Loucy (cell line): ENCODE measurements at regions not wholly inside any gene's neighbourhood (a gene's known extent, or its start where the extent isn't known, plus 50 kb on each side); places are given as distances from the start of the nearest gene placed in this dataset.

Experiments
- H2AFZ ChIP-seq: fragments of 200-600 bp; sonication (generic); 2 replicates; pipeline ENCODE4 v1.6.0; 2016; ENCODE audit warnings: antibody characterized with exemption, mild to moderate bottlenecking, low read length, moderate library complexity
- H3F3A ChIP-seq: fragments of 200-600 bp; 2 replicates; pipeline ENCODE4 v1.6.0; 2016; ENCODE audit warnings: antibody characterized with exemption, low read depth, mild to moderate bottlenecking
- H3K27me3 ChIP-seq: fragments of 200-600 bp; sonication (generic); 2 replicates; pipeline ENCODE4 v1.6.1; 2014; ENCODE audit warnings: low read length, mild to moderate bottlenecking; ENCODE audit not compliant: insufficient read depth, poor library complexity, severe bottlenecking
- H3K36me3 ChIP-seq: fragments of 200-600 bp; sonication (generic); 2 replicates; pipeline ENCODE4 v1.6.1; 2016; ENCODE audit warnings: low read length; ENCODE audit not compliant: insufficient read depth
- H3K4me1 ChIP-seq: fragments of 200-600 bp; sonication (generic); 2 replicates; pipeline ENCODE4 v1.5.1; 2014; ENCODE audit warnings: low read length, mild to moderate bottlenecking; ENCODE audit not compliant: insufficient read depth, poor library complexity, severe bottlenecking
- H3K4me2 ChIP-seq: fragments of 200-600 bp; sonication (generic); 2 replicates; pipeline ENCODE4 v1.6.0; 2014; ENCODE audit warnings: antibody characterized with exemption, low read length, low read depth, mild to moderate bottlenecking; ENCODE audit not compliant: poor library complexity, severe bottlenecking
- H3K4me3 ChIP-seq: fragments of 200-600 bp; sonication (generic); 2 replicates; pipeline ENCODE4 v1.5.1; 2014; ENCODE audit warnings: low read length, mild to moderate bottlenecking, mixed read lengths; ENCODE audit not compliant: poor library complexity, severe bottlenecking
- H3K79me2 ChIP-seq: fragments of 200-600 bp; sonication (generic); 2 replicates; pipeline ENCODE4 v1.6.1; 2014; ENCODE audit warnings: low read length; ENCODE audit not compliant: insufficient read depth
- H3K9ac ChIP-seq: fragments of 200-600 bp; sonication (generic); 2 replicates; pipeline ENCODE4 v1.6.0; 2014; ENCODE audit warnings: mild to moderate bottlenecking, low read depth, low read length, moderate library complexity; ENCODE audit not compliant: poor library complexity, severe bottlenecking
- H3K9me2 ChIP-seq: fragments of 200-600 bp; sonication (generic); replicated peaks from 2 replicates; pipeline ENCODE4 v1.6.1; 2016; ENCODE audit warnings: low read depth, low read length, mixed read lengths
- H3K9me3 ChIP-seq: fragments of 200-600 bp; sonication (generic); 2 replicates; pipeline ENCODE4 v1.6.1; 2014; ENCODE audit warnings: mild to moderate bottlenecking, antibody characterized with exemption, low read length, low read depth; ENCODE audit not compliant: insufficient read depth
- H4K20me1 ChIP-seq: fragments of 200-600 bp; sonication (generic); 2 replicates; pipeline ENCODE4 v1.6.0; 2014; ENCODE audit warnings: antibody characterized with exemption, low read length, mild to moderate bottlenecking; ENCODE audit not compliant: insufficient read depth, poor library complexity, severe bottlenecking
- EZH2phosphoT487 ChIP-seq: fragments of 200-600 bp; IDR thresholded peaks from 2 replicates; pipeline ENCODE4 v1.6.1; 2018; ENCODE audit warnings: antibody characterized with exemption, mild to moderate bottlenecking, moderate library complexity, borderline replicate concordance
- TF ChIP-seq, protein P1 (sequence below): fragments of 200-600 bp; sonication (generic); conservative IDR thresholded peaks from 2 replicates; pipeline ENCODE4 v1.5.1; 2014; ENCODE audit warnings: mild to moderate bottlenecking, antibody characterized with exemption, low read length

DNA sequence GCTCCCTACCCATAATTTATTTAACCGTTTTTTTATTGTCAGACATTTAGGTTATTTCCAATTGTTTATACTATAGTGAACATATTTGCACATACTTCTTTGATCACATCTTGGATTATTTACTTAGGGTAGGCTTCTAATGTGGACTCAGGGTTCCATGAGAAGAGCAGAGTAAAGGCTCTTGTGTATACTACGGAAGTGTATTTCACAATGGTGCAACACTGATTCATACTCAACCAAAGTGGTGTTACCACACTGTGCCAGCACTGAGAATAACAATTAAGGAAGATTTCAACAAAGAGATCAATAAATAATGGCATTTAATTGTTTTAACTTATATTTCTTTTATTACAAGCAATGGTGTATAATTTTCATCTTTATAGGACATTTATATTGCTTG is 251.2 kb downstream of the ZNF326 start:
- no peak overlapping the region for H2AFZ ChIP-seq
- no peaks in the 10 kb centered on the region for H3K27me3 ChIP-seq
- TF ChIP-seq, protein P1, sequence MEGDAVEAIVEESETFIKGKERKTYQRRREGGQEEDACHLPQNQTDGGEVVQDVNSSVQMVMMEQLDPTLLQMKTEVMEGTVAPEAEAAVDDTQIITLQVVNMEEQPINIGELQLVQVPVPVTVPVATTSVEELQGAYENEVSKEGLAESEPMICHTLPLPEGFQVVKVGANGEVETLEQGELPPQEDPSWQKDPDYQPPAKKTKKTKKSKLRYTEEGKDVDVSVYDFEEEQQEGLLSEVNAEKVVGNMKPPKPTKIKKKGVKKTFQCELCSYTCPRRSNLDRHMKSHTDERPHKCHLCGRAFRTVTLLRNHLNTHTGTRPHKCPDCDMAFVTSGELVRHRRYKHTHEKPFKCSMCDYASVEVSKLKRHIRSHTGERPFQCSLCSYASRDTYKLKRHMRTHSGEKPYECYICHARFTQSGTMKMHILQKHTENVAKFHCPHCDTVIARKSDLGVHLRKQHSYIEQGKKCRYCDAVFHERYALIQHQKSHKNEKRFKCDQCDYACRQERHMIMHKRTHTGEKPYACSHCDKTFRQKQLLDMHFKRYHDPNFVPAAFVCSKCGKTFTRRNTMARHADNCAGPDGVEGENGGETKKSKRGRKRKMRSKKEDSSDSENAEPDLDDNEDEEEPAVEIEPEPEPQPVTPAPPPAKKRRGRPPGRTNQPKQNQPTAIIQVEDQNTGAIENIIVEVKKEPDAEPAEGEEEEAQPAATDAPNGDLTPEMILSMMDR = no peak
- TF ChIP-seq EZH2phosphoT487 = no peak
- H4K20me1 ChIP-seq = no peaks in the 10 kb centered on the region
- no peak overlapping the region for H3K4me2 ChIP-seq
- no peaks in the 10 kb centered on the region for H3K36me3 ChIP-seq
- no peaks in the 10 kb centered on the region for H3K79me2 ChIP-seq
- no peaks in the 10 kb centered on the region for H3K9me2 ChIP-seq
- H3K4me3 ChIP-seq = no peak overlapping the region
- H3F3A ChIP-seq = no peaks in the 10 kb centered on the region
- H3K9me3 ChIP-seq = no peaks in the 10 kb centered on the region
- no peaks in the 10 kb centered on the region for H3K4me1 ChIP-seq
- no peak overlapping the region for H3K9ac ChIP-seq

DNA sequence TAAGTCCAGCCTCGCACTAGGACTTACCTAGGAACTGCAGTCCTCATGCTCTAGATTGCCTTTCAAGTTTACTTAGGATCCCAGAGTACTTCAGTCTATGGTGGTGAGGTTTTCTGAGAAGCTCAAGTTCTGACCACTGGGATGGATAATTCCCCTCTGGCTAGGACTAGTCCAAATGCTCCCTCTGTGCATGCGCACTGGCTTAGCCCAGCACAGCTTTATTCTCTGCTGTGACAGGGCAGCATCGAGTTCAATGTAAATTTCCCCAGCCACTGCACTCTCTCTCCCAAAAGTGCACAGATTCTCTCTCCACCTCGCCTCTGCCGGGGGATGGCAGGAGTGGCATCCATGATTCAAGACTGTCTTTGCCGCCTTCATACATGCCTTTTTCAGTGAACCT is 241.6 kb downstream of the ZNF326 start:
- Histone ChIP-seq H4K20me1 (no peaks in the 10 kb centered on the region), H3K9me3 (no peaks in the 10 kb centered on the region), H3K36me3 (no peaks in the 10 kb centered on the region), H3K4me1 (no peaks in the 10 kb centered on the region), H3K9ac (no peak overlapping the region), H3K27me3 (no peaks in the 10 kb centered on the region), H3F3A (no peaks in the 10 kb centered on the region), H3K79me2 (no peaks in the 10 kb centered on the region), H2AFZ (no peak overlapping the region), H3K9me2 (no peaks in the 10 kb centered on the region), H3K4me2 (no peak overlapping the region), H3K4me3 (no peak overlapping the region)
- TF ChIP-seq EZH2phosphoT487 = no peak
- TF ChIP-seq, protein P1 = no peak

DNA sequence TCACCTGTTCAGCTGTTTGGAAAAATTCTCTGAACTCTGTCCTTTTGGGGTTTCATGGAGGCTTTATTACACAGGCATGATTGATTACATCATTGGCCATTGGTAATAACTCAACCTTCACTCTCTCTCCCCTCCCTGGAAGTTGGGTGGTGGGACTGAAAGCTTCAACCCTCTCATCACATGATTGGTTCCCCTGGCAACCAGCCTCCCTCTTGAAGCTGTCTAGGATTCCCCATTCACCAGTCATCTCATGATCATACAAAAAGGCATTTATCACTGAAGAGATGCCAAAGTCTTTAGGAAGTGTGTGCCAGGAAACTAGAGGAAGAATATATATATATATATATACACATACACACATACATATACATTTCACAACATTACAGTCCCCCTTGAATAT is 228.5 kb downstream of the ZNF326 start:
- H3K4me2 ChIP-seq = no peak overlapping the region
- no peaks in the 10 kb centered on the region for H3K27me3 ChIP-seq
- no peaks in the 10 kb centered on the region for H3K4me1 ChIP-seq
- no peak overlapping the region for H2AFZ ChIP-seq
- no peak overlapping the region for H3K9ac ChIP-seq
- H3K9me3 ChIP-seq = no peaks in the 10 kb centered on the region
- no peaks in the 10 kb centered on the region for H3K9me2 ChIP-seq
- no peak for TF ChIP-seq EZH2phosphoT487
- TF ChIP-seq, protein P1 = no peak
- H3F3A ChIP-seq = no peaks in the 10 kb centered on the region
- no peaks in the 10 kb centered on the region for H3K36me3 ChIP-seq
- no peaks in the 10 kb centered on the region for H3K79me2 ChIP-seq
- H4K20me1 ChIP-seq = no peaks in the 10 kb centered on the region
- H3K4me3 ChIP-seq = no peak overlapping the region
